ENCODE measurements at regions not wholly inside any gene's neighbourhood (a gene's known extent, or its start where the extent isn't known, plus 50 kb on each side); places are given as distances from the start of the nearest gene placed in this dataset.

DNA sequence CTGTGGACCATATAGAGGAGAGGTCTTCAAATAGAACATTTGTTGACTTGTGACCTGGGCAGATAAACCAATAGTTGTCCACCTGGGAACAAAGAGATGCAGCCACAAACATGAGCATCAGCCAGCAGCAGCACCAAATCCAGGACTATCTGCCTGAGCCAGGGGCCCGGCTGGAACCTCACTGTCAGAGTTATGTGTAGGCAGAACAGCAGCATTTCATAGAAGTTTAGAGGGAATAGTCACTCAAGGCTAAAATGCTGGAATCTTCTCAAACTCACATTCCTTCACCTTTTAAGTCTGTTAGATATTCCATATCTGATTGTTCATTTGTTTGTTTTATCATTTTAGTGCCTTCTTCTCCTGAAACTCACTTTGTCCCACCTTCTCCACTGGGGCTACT is 72.2 kb upstream of the IL6 start:
- ATAC-seq (ENCODE audit: low read depth in 2 of 2) (no peak), DNase-seq (no peak)
- no peaks in the 10 kb centered on the region for H3K36me3 ChIP-seq (ENCODE audit: control insufficient read depth, insufficient read depth, low read length)
- H3K4me1 ChIP-seq (ENCODE audit: control insufficient read depth, insufficient read depth, low read length, poor library complexity, severe bottlenecking) = no peaks in the 10 kb centered on the region
- H3K36me3 Mint-ChIP-seq = no peaks in the 10 kb centered on the region
- H3K4me3 Mint-ChIP-seq = no peak overlapping the region
- H3K27me3 ChIP-seq (ENCODE audit: control insufficient read depth, insufficient read depth, low read length) = no peaks in the 10 kb centered on the region
- no peaks in the 10 kb centered on the region for H3K9me3 ChIP-seq (ENCODE audit: control insufficient read depth in 2 of 2, low read length in 2 of 2)
- no peak overlapping the region for H3K27ac Mint-ChIP-seq
- no peak overlapping the region for H3K4me3 ChIP-seq (ENCODE audit: low read depth, low read length)
- H3K9me3 Mint-ChIP-seq = peaks cover 0 to 3% (median 0%) of the 10 kb centered on the region in 7 donors
- no peaks in the 10 kb centered on the region for H3K4me1 Mint-ChIP-seq
- no peak overlapping the region for H3K27ac ChIP-seq (ENCODE audit: insufficient read depth, low read length, poor library complexity, severe bottlenecking)
- no peaks in the 10 kb centered on the region for H3K27me3 Mint-ChIP-seq

DNA sequence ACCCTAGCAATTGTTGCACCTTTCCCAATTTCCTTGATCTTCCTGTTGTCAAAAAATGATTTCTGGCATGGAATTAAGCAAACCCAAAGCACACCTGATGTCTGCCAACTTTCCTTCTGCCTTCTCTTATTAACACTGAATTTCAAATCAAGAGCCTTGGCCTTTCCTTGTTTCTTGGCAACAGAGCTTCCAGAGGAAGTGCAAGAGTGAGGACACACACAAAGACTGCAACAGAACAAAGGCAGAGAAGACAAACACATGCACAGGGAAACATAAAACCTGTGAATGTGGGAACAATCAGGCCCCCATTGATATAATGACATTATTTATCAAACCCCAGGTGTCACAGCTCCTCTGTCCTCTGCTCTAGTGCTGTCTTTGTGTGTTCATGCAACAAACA is 73.0 kb upstream of the IL6 start:
- H3K27ac ChIP-seq (ENCODE audit: insufficient read depth, low read length, poor library complexity, severe bottlenecking) = no peak overlapping the region
- Mint-ChIP-seq H3K27ac (no peak overlapping the region), H3K27me3 (no peaks in the 10 kb centered on the region), H3K4me1 (no peaks in the 10 kb centered on the region), H3K4me3 (no peak overlapping the region), H3K36me3 (no peaks in the 10 kb centered on the region), H3K9me3 (peaks cover 0 to 3% (median 0%) of the 10 kb centered on the region in 7 donors)
- no peak overlapping the region for H3K4me3 ChIP-seq (ENCODE audit: low read depth, low read length)
- H3K9me3 ChIP-seq (ENCODE audit: control insufficient read depth in 2 of 2, low read length in 2 of 2) = no peaks in the 10 kb centered on the region
- DNase-seq (no peak), ATAC-seq (ENCODE audit: low read depth in 2 of 2) (no peak)
- H3K4me1 ChIP-seq (ENCODE audit: control insufficient read depth, insufficient read depth, low read length, poor library complexity, severe bottlenecking) = no peaks in the 10 kb centered on the region
- no peaks in the 10 kb centered on the region for H3K36me3 ChIP-seq (ENCODE audit: control insufficient read depth, insufficient read depth, low read length)
- H3K27me3 ChIP-seq (ENCODE audit: control insufficient read depth, insufficient read depth, low read length) = no peaks in the 10 kb centered on the region

DNA sequence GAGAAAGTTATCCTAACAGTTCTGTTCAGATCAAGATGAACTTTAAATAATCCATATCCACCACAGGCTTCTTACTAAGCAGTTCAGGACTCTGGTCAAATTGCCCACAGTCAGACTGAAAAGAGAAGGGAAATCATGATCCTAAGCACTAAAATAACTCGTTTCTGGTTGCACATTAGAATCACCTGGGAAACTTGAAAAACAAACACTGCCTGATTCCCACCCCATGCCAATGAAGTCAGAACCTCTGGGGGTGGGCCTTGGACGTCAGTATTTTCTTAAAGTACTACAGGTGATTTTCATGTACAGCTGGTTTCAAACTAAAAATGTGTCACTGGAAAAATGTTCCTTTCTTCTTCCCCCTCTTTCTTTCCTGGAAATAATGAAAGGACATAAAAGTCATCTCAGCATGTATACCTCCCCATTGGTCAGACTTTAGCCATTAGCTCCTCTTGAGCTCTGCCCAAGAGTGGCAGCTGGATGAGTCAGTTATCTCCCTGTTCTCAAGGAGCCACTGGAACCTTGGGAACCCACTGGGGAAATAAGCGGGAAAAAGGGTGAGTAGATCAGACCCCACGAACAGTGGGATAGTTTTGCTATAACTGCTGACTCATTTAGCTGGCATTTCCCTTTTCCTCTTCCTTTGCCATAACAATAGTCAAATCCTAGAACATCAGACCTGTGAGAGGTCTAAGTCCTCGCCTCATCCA is 75.3 kb upstream of the IL6 start:
- ATAC-seq (ENCODE audit: low read depth in 2 of 2) = no peak
- Mint-ChIP-seq H3K27ac (no peak overlapping the region), H3K4me1 (no peaks in the 10 kb centered on the region), H3K9me3 (peaks cover 0 to 16% (median 3%) of the 10 kb centered on the region in 7 donors), H3K36me3 (no peaks in the 10 kb centered on the region), H3K27me3 (no peaks in the 10 kb centered on the region), H3K4me3 (no peak overlapping the region)
- Histone ChIP-seq H3K27me3 (ENCODE audit: control insufficient read depth, insufficient read depth, low read length) (peaks cover 4% of the 10 kb centered on the region), H3K4me3 (ENCODE audit: low read depth, low read length) (no peak overlapping the region), H3K27ac (ENCODE audit: insufficient read depth, low read length, poor library complexity, severe bottlenecking) (no peak overlapping the region), H3K4me1 (ENCODE audit: control insufficient read depth, insufficient read depth, low read length, poor library complexity, severe bottlenecking) (no peaks in the 10 kb centered on the region), H3K9me3 (ENCODE audit: control insufficient read depth in 2 of 2, low read length in 2 of 2) (peaks cover 2 to 4% of the 10 kb centered on the region in 2 experiments), H3K36me3 (ENCODE audit: control insufficient read depth, insufficient read depth, low read length) (no peaks in the 10 kb centered on the region)
- DNase-seq = no peak

DNA sequence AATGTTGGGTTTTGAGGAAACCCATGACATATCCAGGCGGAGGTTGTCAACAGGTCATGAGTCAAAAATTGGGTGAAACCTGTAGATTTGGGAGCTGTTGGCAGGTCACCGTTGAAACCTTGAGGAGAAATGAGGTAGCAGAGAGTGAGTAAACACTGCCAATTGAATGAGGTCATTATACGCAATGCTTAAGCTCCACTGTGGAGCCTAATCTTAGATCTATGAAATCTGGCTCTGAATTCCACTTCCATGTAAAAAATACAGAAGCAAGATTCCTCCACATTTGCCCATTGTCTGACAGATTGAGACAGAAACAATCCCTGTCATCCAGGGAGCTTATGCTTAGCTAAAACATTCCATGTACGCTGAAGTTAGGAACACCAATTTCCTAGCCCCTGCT is 76.0 kb upstream of the IL6 start:
- Mint-ChIP-seq H3K4me3 (no peak overlapping the region), H3K27me3 (no peaks in the 10 kb centered on the region), H3K27ac (no peak overlapping the region), H3K4me1 (no peaks in the 10 kb centered on the region), H3K36me3 (no peaks in the 10 kb centered on the region), H3K9me3 (peaks cover 0 to 20% (median 3%) of the 10 kb centered on the region in 7 donors)
- DNase-seq = no peak
- ATAC-seq (ENCODE audit: low read depth in 2 of 2) = no peak
- H3K4me3 ChIP-seq (ENCODE audit: low read depth, low read length) = no peak overlapping the region
- no peak overlapping the region for H3K27ac ChIP-seq (ENCODE audit: insufficient read depth, low read length, poor library complexity, severe bottlenecking)
- peaks cover 4% of the 10 kb centered on the region for H3K27me3 ChIP-seq (ENCODE audit: control insufficient read depth, insufficient read depth, low read length)
- H3K4me1 ChIP-seq (ENCODE audit: control insufficient read depth, insufficient read depth, low read length, poor library complexity, severe bottlenecking) = no peaks in the 10 kb centered on the region
- H3K36me3 ChIP-seq (ENCODE audit: control insufficient read depth, insufficient read depth, low read length) = no peaks in the 10 kb centered on the region
- H3K9me3 ChIP-seq (ENCODE audit: control insufficient read depth in 2 of 2, low read length in 2 of 2) = peaks cover 5 to 10% of the 10 kb centered on the region in 2 experiments

DNA sequence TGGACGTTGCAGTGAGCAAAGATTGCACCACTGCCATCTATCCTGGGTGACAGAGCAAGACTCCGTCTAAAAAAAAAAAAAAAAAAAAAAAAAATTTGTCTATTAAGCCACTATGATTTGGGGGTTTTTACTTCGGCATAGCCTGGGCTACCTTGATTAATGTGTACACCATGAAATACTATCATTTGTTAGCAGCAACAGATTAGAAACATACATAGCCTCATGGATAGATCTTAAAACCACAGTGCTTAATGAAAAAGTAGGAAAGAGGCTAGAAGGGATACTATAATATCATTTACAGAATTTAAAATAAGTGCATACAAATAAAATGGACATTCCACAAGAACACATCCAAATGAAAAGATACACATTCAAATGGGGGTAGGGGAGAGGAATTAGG is 77.3 kb upstream of the IL6 start:
- H3K4me3 Mint-ChIP-seq = no peak overlapping the region
- Histone ChIP-seq H3K36me3 (ENCODE audit: control insufficient read depth, insufficient read depth, low read length) (no peaks in the 10 kb centered on the region), H3K4me3 (ENCODE audit: low read depth, low read length) (no peak overlapping the region), H3K9me3 (ENCODE audit: control insufficient read depth in 2 of 2, low read length in 2 of 2) (peaks cover 16 to 22% of the 10 kb centered on the region in 2 experiments), H3K27ac (ENCODE audit: insufficient read depth, low read length, poor library complexity, severe bottlenecking) (no peak overlapping the region), H3K4me1 (ENCODE audit: control insufficient read depth, insufficient read depth, low read length, poor library complexity, severe bottlenecking) (no peaks in the 10 kb centered on the region), H3K27me3 (ENCODE audit: control insufficient read depth, insufficient read depth, low read length) (peaks cover 4% of the 10 kb centered on the region)
- no peak for DNase-seq
- peaks cover 0 to 25% (median 5%) of the 10 kb centered on the region in 7 donors for H3K9me3 Mint-ChIP-seq
- no peaks in the 10 kb centered on the region for H3K4me1 Mint-ChIP-seq
- no peaks in the 10 kb centered on the region for H3K27me3 Mint-ChIP-seq
- no peak for ATAC-seq (ENCODE audit: low read depth in 2 of 2)
- H3K36me3 Mint-ChIP-seq = no peaks in the 10 kb centered on the region
- H3K27ac Mint-ChIP-seq = no peak overlapping the region

DNA sequence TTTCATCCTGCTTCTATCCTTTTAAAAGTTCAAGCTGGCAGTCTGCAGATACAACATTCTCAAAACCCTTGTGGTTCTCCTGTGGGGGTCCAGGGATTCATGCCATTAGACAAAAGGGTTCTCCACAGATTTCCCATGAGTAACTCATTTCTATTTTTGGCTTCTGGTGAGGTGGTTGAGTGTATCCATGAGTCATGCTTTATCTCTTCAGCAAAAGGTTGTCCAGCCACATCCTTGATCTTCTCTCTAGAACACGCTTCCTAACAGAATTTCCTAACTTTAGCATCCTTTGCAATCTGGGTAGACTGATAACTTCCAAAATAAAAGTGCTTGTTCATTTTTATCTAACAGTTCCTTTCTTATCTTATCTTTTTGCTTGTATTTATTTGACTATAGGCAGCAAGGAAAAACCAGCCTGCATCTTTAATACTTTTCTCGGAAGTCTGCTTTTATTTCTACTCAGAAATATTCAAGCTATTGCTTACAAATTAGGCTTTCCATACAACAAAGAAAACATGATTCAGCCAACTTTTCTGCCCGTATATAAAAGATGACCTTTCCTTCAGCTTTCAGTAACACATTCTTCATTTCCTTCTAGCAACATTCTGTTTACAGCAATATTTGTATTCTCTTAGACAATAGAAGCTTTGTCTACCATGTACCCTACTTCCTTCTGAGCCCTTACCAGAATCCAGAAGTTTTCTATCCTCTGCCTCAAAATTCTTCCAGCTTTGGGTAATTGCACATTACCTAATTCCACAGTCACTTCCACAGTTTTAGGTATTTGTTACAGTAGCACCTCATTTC is 79.3 kb upstream of the IL6 start:
- peaks cover 0 to 36% (median 5%) of the 10 kb centered on the region in 7 donors for H3K9me3 Mint-ChIP-seq

DNA sequence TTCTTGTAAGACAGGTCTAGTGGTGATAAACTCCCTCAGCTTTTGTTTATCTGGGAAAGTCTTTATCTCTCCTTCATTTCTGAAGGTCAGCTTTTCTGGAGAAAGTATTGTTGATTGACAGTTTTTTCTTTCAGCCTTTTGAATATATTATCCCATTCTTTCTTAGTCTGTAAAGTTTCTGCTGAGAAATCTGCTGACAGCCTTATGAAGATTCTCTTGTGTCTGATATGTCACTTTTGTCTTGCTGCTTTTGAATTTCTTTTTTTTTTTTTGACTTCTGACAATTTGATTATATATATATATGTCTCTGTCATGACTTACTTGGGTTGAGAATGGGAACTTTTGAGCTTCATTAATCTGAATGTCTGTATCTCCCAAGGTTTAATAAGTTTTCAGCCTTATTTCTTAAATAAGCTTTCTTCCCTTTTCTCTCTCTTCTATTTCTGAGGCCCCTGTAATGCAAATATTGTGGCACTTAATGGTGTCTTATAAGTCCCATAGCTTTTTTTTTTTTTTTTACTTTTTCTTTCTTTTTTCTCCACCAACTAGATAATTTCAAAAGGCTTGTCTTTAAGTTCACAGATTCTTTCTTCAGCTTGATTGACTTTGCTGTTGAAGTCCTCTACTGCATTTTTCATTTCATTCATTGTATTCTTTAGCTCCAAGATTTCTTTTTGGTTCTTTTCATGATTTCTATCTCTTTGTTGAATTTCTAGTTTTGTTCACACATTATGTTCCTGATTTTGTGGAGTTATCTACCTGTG is 81.4 kb upstream of the IL6 start:
- Histone ChIP-seq H3K9me3 (ENCODE audit: control insufficient read depth in 2 of 2, low read length in 2 of 2) (peaks cover 19 to 25% of the 10 kb centered on the region in 2 experiments), H3K27me3 (ENCODE audit: control insufficient read depth, insufficient read depth, low read length) (peaks cover 4% of the 10 kb centered on the region), H3K36me3 (ENCODE audit: control insufficient read depth, insufficient read depth, low read length) (no peaks in the 10 kb centered on the region), H3K27ac (ENCODE audit: insufficient read depth, low read length, poor library complexity, severe bottlenecking) (no peak overlapping the region), H3K4me3 (ENCODE audit: low read depth, low read length) (no peak overlapping the region), H3K4me1 (ENCODE audit: control insufficient read depth, insufficient read depth, low read length, poor library complexity, severe bottlenecking) (no peaks in the 10 kb centered on the region)
- H3K4me3 Mint-ChIP-seq = no peak overlapping the region
- ATAC-seq (ENCODE audit: low read depth in 2 of 2) (no peak), DNase-seq (no peak)
- H3K9me3 Mint-ChIP-seq = peaks cover 0 to 48% (median 6%) of the 10 kb centered on the region in 7 donors
- H3K36me3 Mint-ChIP-seq = no peaks in the 10 kb centered on the region
- H3K27me3 Mint-ChIP-seq = peaks cover 13% of the 10 kb centered on the region
- H3K4me1 Mint-ChIP-seq = peaks cover 0 to 8% (median 2%) of the 10 kb centered on the region in 4 donors
- H3K27ac Mint-ChIP-seq = no peak overlapping the region

More for the DNA sequence above, 79.3 kb upstream of the IL6 start:
- Mint-ChIP-seq H3K36me3 (no peaks in the 10 kb centered on the region), H3K27ac (no peak overlapping the region), H3K4me3 (no peak overlapping the region), H3K27me3 (peaks cover 13% of the 10 kb centered on the region), H3K4me1 (no peaks in the 10 kb centered on the region)
- Histone ChIP-seq H3K4me1 (ENCODE audit: control insufficient read depth, insufficient read depth, low read length, poor library complexity, severe bottlenecking) (no peaks in the 10 kb centered on the region), H3K27me3 (ENCODE audit: control insufficient read depth, insufficient read depth, low read length) (peaks cover 4% of the 10 kb centered on the region), H3K27ac (ENCODE audit: insufficient read depth, low read length, poor library complexity, severe bottlenecking) (no peak overlapping the region), H3K9me3 (ENCODE audit: control insufficient read depth in 2 of 2, low read length in 2 of 2) (peaks cover 16 to 25% of the 10 kb centered on the region in 2 experiments), H3K36me3 (ENCODE audit: control insufficient read depth, insufficient read depth, low read length) (no peaks in the 10 kb centered on the region), H3K4me3 (ENCODE audit: low read depth, low read length) (no peak overlapping the region)
- ATAC-seq (ENCODE audit: low read depth in 2 of 2) (no peak), DNase-seq (no peak)

Measured in CD4-positive, CD25-positive, alpha-beta regulatory T cell (primary cell).